Common myeloid progenitor, CD34-positive (primary cell): ENCODE measurements at regions not wholly inside any gene's neighbourhood (a gene's known extent, or its start where the extent isn't known, plus 50 kb on each side); places are given as distances from the start of the nearest gene placed in this dataset.

Experiments used
- CTCF ChIA-PET: fragments of 350-600 bp; sonication (Branson Sonifier 250); formaldehyde crosslinking; loops from one replicate; lab custom pipeline; 2021; ENCODE audit warnings: antibody characterized with exemption; lab: Charles Lee
- POLR2A ChIA-PET: fragments of 350-600 bp; sonication (Branson Sonifier 250); formaldehyde crosslinking; loops from one replicate; lab custom pipeline; 2021; ENCODE audit warnings: antibody characterized with exemption; lab: Charles Lee
- DNase-seq, 3 donors: peaks; one replicate each; pipeline versions ENCODE4 v3.0.0 to v3.0.0-alpha.2; 2013
- H3K27ac ChIP-seq, 2 experiments: 1 replicate in 1 of 2; 2 replicates in 1 of 2; pipeline ENCODE4 v1.7.0; 2013; ENCODE audit warnings: inconsistent platforms in 2 of 2, low read length in 2 of 2, mild to moderate bottlenecking in 2 of 2, low read depth in 1 of 2, moderate library complexity in 1 of 2; ENCODE audit not compliant: severe bottlenecking in 2 of 2, insufficient read depth in 1 of 2, poor library complexity in 1 of 2
- H3K27me3 ChIP-seq, 5 experiments: replicated peaks in 2 of 5; 1 replicate in 3 of 5; 2 replicates in 2 of 5; pipeline versions ENCODE4 v1.6.1 to v1.7.0; 2013; ENCODE audit warnings: low read length in 4 of 5, mild to moderate bottlenecking in 2 of 5, moderate library complexity in 2 of 5, inconsistent platforms in 1 of 5; ENCODE audit not compliant: insufficient read depth in 5 of 5, control insufficient read depth in 4 of 5
- H3K36me3 ChIP-seq, 4 experiments: 1 replicate in 2 of 4; 2 replicates in 2 of 4; pipeline versions ENCODE4 v1.6.1 to v1.7.0; 2013; ENCODE audit warnings: low read length in 3 of 4, control low read depth in 1 of 4, mild to moderate bottlenecking in 1 of 4; ENCODE audit not compliant: control insufficient read depth in 4 of 4, insufficient read depth in 4 of 4
- H3K4me1 ChIP-seq, 4 experiments: 1 replicate in 3 of 4; 2 replicates in 1 of 4; pipeline versions ENCODE4 v1.6.1 to v1.7.1; 2013; ENCODE audit warnings: low read length in 3 of 4, mild to moderate bottlenecking in 3 of 4, control low read depth in 1 of 4, inconsistent platforms in 1 of 4, moderate library complexity in 1 of 4; ENCODE audit not compliant: control insufficient read depth in 4 of 4, insufficient read depth in 4 of 4; ENCODE audit errors: control extremely low read depth in 1 of 4
- H3K4me3 ChIP-seq, 7 experiments: 1 replicate in 4 of 7; 2 replicates in 3 of 7; pipeline versions ENCODE4 v1.5.1 to v1.7.0; 2013; ENCODE audit warnings: mild to moderate bottlenecking in 7 of 7, low read length in 6 of 7, moderate library complexity in 6 of 7, inconsistent platforms in 2 of 7, low read depth in 2 of 7, control low read depth in 1 of 7; ENCODE audit not compliant: insufficient read depth in 4 of 7, control insufficient read depth in 1 of 7; ENCODE audit errors: extremely low read depth in 1 of 7
- H3K9me3 ChIP-seq, 5 experiments: 1 replicate in 4 of 5; 2 replicates in 1 of 5; pipeline versions ENCODE4 v1.6.1 to v1.7.1; 2013; ENCODE audit warnings: low read length in 4 of 5, mild to moderate bottlenecking in 2 of 5, inconsistent platforms in 1 of 5, low read depth in 1 of 5, moderate library complexity in 1 of 5; ENCODE audit not compliant: control insufficient read depth in 4 of 5, insufficient read depth in 2 of 5; ENCODE audit errors: control extremely low read depth in 1 of 5
- WGBS: methylation state at CpG from one replicate; pipeline ENCODE4 v1.1.5; 2013; ENCODE audit not compliant: insufficient coverage; 5-methylcytosine and 5-hydroxymethylcytosine counted together

- ChIA-PET POLR2A (no interaction called here), CTCF (no interaction called here)
- Histone ChIP-seq H3K27me3 (no peaks in the 10 kb centered on the region), H3K27ac (no peak overlapping the region), H3K4me1 (no peaks in the 10 kb centered on the region), H3K4me3 (no peak overlapping the region), H3K9me3 (no peaks in the 10 kb centered on the region), H3K36me3 (no peaks in the 10 kb centered on the region)
- no peak for DNase-seq
- no CpG with 5 or more reads among the region's 1 CpG for WGBS
Observed at GRCh38 chr3:104982130-104982529, 384.6 kb upstream of the ALCAM start.

DNA sequence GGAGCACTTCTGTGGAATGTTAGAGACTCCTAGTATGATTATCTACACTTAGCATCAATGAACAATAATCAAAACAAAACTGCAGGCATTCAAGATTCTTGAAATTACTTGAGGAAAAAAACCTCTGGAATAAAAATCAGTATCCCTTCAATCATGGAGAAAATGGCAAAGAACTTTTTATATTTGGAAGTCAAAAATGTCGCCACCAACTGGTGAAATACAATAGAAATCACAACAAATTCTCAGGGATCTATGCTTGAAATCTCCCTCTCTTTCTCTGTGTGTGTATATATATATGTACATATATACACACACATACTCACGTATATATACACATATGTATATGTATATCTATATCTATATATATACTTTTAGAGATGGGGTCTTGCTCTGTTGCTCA lies 378.9 kb upstream of the ALCAM start:
- H3K36me3 ChIP-seq = no peaks in the 10 kb centered on the region
- no peak overlapping the region for H3K4me3 ChIP-seq
- H3K9me3 ChIP-seq = no peaks in the 10 kb centered on the region
- H3K27me3 ChIP-seq = no peaks in the 10 kb centered on the region
- no CpG with 5 or more reads among the region's 2 CpGs for WGBS
- CTCF ChIA-PET = no interaction called here
- POLR2A ChIA-PET = no interaction called here
- no peak overlapping the region for H3K27ac ChIP-seq
- H3K4me1 ChIP-seq = no peaks in the 10 kb centered on the region
- DNase-seq = no peak

DNA sequence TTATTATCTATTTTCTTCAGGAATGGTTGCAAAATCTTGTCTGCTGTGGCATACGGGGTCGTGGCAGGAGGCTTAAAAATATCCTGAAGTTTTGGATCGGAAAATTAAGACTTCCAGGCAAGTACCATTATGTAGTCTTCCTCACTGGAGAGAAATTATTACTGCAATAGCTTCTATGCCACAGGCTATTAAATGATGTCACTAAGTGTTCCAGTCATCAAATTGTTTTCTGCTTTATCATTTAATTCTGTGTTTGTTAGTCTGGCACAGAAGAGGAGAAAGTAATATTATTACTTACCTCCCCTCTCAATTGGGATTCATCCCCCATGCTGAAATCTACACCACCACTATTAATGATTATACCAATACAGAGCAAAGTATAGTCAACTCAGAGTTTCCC lies 378.2 kb upstream of the ALCAM start:
- Histone ChIP-seq H3K4me1 (no peaks in the 10 kb centered on the region), H3K9me3 (no peaks in the 10 kb centered on the region), H3K4me3 (no peak overlapping the region), H3K27me3 (no peaks in the 10 kb centered on the region), H3K36me3 (no peaks in the 10 kb centered on the region), H3K27ac (no peak overlapping the region)
- CTCF ChIA-PET = no interaction called here
- DNase-seq = no peak
- WGBS = no CpG with 5 or more reads among the region's 3 CpGs
- POLR2A ChIA-PET = no interaction called here

DNA sequence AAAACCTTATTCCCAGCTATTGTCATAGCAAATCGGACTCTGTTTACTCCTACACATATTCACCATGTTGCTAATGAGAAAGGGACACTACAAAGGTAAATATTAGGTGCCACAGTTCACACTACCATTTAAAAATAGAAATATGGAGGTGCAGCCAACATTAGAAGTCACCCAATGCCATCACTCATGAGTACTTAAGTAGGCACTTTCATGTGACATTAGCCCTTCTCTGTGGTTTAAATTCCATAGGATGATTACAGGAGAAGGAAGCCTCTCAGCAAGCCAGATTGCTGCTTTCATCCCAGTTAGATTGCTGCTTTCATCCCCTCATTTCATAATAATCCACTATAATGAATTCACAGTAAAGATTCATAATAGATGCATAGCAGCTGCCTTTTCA lies 376.8 kb upstream of the ALCAM start:
- H3K27ac ChIP-seq = no peak overlapping the region
- CTCF ChIA-PET = no interaction called here
- WGBS = no CpG with 5 or more reads among the region's 1 CpG

DNA sequence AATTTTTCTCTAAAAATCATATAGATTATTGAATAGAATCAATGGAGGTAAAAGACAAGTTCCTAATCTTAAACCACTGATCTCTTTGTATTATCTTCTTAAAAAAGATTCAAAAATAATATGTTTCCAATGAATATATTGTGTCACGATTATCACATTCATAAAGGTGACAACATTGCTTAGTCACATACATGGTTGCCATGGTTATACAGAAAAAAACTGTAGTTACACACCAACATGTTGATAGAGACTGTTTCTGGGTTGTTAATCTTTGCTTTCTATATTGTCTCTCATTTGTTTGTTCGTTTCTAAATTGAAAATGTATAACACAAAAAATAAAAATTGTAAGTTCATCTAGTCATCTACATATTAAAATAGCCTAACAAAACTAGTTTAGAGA lies 376.0 kb upstream of the ALCAM start:
- CTCF ChIA-PET = no interaction called here
- POLR2A ChIA-PET = no interaction called here
- no peak for DNase-seq
- Histone ChIP-seq H3K4me3 (no peak overlapping the region), H3K27me3 (no peaks in the 10 kb centered on the region), H3K4me1 (no peaks in the 10 kb centered on the region), H3K9me3 (no peaks in the 10 kb centered on the region), H3K36me3 (no peaks in the 10 kb centered on the region), H3K27ac (no peak overlapping the region)
- WGBS = no CpG with 5 or more reads among the region's 2 CpGs

More for the DNA sequence above, 376.8 kb upstream of the ALCAM start:
- H3K4me3 ChIP-seq = no peak overlapping the region
- POLR2A ChIA-PET = no interaction called here
- no peak for DNase-seq
- H3K4me1 ChIP-seq = no peaks in the 10 kb centered on the region
- H3K36me3 ChIP-seq = no peaks in the 10 kb centered on the region
- H3K27me3 ChIP-seq = no peaks in the 10 kb centered on the region
- H3K9me3 ChIP-seq = no peaks in the 10 kb centered on the region

DNA sequence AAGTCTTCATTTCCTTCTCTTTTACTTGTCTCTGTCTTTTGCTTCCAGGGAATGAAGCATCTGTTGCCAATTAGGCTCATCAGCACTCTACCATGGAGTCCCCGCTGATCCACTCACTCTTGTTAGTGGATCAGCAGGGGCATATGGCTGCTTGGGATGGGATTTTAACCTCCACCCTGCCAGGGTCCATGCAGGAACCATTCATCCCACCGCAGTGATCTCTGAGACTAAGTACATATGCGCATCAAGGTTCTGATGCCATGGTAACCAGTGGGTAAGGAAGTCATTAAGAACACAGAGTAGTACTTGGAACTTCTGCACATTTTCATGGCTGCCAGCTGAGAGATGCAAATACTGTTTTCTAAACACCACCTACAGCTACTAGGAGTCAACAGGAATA lies 374.0 kb upstream of the ALCAM start:
- no peak for DNase-seq
- POLR2A ChIA-PET = no interaction called here
- CTCF ChIA-PET = no interaction called here
- WGBS = 92% methylated on average over 2 of the region's 3 CpGs
- H3K27me3 ChIP-seq = no peaks in the 10 kb centered on the region
- no peaks in the 10 kb centered on the region for H3K9me3 ChIP-seq
- H3K4me1 ChIP-seq = no peaks in the 10 kb centered on the region
- H3K36me3 ChIP-seq = no peaks in the 10 kb centered on the region
- no peak overlapping the region for H3K27ac ChIP-seq
- no peak overlapping the region for H3K4me3 ChIP-seq

GRCh38 chr3:105006164-105006563 lies 360.5 kb upstream of the ALCAM start:
- peaks cover 0 to 3% (median 0%) of the 10 kb centered on the region in 5 experiments for H3K9me3 ChIP-seq
- no peak for DNase-seq
- no peak overlapping the region for H3K27ac ChIP-seq
- CTCF ChIA-PET = interaction anchor here (1.1 kb wide), 1 partner anchor 30 kb away, joined by 3 read pairs; no protein-coding TSS in a partner anchor
- no peaks in the 10 kb centered on the region for H3K4me1 ChIP-seq
- no peaks in the 10 kb centered on the region for H3K36me3 ChIP-seq
- POLR2A ChIA-PET = no interaction called here
- H3K4me3 ChIP-seq = no peak overlapping the region
- no peaks in the 10 kb centered on the region for H3K27me3 ChIP-seq
